ENCODE measurements at regions not wholly inside any gene's neighbourhood (a gene's known extent, or its start where the extent isn't known, plus 50 kb on each side); places are given as distances from the start of the nearest gene placed in this dataset.

GRCh38 chr19:28489126-28489660 lies 723.8 kb downstream of the UQCRFS1 start:
- peaks cover 0 to 23% of the 10 kb centered on the region in 2 donors for H3K4me1 Mint-ChIP-seq (ENCODE audit: low read depth in 2 of 2)
- H3K27ac Mint-ChIP-seq, result peak overlapping the region in 1 of 2 donors; percentile 43
- ATAC-seq (no peak), DNase-seq (ENCODE audit: low spot score) (no peak)
- no peak overlapping the region for H3K4me3 Mint-ChIP-seq
- no peaks in the 10 kb centered on the region for H3K27me3 Mint-ChIP-seq
- no peaks in the 10 kb centered on the region for H3K36me3 Mint-ChIP-seq
- no peaks in the 10 kb centered on the region for H3K9me3 Mint-ChIP-seq

DNA sequence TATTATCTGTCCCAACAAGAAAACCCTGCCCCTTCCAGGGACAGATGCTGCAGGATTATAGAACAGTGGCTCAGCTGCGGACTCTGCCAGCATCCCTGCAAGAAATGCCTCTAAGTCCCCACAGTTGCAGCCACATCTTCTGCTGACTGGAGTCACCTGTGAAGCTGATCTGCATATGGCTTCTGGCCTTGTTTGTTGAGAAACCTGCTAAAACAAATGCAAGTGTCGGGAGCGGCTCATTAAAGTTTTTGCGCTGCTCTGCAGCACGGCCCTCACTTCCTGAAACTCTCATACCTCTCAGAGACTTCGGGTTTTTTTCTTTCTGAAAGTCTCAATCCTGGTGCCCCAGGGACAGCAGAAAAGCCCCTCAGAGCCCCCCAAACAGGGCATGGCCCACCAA lies 725.0 kb downstream of the UQCRFS1 start:
- H3K27ac Mint-ChIP-seq, result no peak overlapping the region
- no peaks in the 10 kb centered on the region for H3K27me3 Mint-ChIP-seq
- no peaks in the 10 kb centered on the region for H3K36me3 Mint-ChIP-seq
- H3K9me3 Mint-ChIP-seq, result no peaks in the 10 kb centered on the region
- DNase-seq (ENCODE audit: low spot score) (no peak), ATAC-seq (no peak)
- no peak overlapping the region for H3K4me3 Mint-ChIP-seq
- H3K4me1 Mint-ChIP-seq (ENCODE audit: low read depth in 2 of 2), result peaks cover 0 to 27% of the 10 kb centered on the region in 2 donors

GRCh38 chr19:28486926-28487325 lies 726.0 kb downstream of the UQCRFS1 start:
- H3K9me3 Mint-ChIP-seq, result no peaks in the 10 kb centered on the region
- DNase-seq (ENCODE audit: low spot score) (no peak), ATAC-seq (no peak)
- H3K36me3 Mint-ChIP-seq, result no peaks in the 10 kb centered on the region
- H3K27ac Mint-ChIP-seq, result no peak overlapping the region
- H3K4me1 Mint-ChIP-seq (ENCODE audit: low read depth in 2 of 2), result peaks cover 0 to 29% of the 10 kb centered on the region in 2 donors
- no peak overlapping the region for H3K4me3 Mint-ChIP-seq
- no peaks in the 10 kb centered on the region for H3K27me3 Mint-ChIP-seq

DNA sequence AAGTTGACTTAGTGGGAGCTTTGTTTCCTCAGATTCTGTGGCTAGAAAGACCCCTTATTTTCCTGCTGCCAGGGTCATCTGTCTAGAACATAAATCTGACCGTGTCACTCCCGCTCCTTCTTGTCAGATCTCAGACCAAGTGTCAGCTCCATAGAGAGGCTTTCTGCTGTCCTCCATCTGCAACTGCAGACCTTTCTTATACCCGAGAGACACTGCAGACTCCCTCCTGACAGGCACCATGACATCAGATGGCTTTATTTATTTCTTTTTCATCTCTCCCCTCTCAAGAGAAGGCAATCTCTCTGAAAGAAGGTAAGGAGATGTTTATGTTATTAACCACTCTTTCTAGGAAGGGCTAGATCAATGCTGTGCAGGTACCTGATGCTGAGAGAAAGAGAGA lies 726.5 kb downstream of the UQCRFS1 start:
- Mint-ChIP-seq H3K4me1 (ENCODE audit: low read depth in 2 of 2) (peaks cover 1 to 31% of the 10 kb centered on the region in 2 donors), H3K27me3 (no peaks in the 10 kb centered on the region), H3K36me3 (no peaks in the 10 kb centered on the region), H3K4me3 (no peak overlapping the region), H3K9me3 (no peaks in the 10 kb centered on the region), H3K27ac (no peak overlapping the region)
- DNase-seq (ENCODE audit: low spot score) (no peak), ATAC-seq (no peak)

DNA sequence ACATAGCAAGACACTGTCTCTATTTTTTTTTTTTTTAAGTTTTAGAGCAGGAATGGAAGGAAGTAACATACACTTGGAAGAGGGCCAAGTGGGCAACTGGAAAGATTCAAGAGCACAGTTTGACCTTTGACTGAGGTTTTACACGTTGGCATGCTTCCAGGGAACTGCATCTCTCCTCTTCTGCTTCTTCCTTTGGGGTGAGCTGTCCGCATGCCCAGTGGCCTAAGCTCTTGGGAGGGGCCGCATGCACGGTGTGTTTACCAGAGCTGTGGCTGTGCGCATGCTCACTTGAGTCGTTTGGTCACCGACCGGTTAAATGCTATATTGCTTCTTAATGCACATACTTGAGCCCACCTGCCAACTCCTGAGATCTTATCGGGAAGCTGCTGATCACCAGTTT lies 727.7 kb downstream of the UQCRFS1 start:
- Mint-ChIP-seq H3K4me3 (no peak overlapping the region), H3K27me3 (no peaks in the 10 kb centered on the region), H3K27ac (no peak overlapping the region), H3K36me3 (no peaks in the 10 kb centered on the region), H3K4me1 (ENCODE audit: low read depth in 2 of 2) (peaks cover 9 to 38% of the 10 kb centered on the region in 2 donors), H3K9me3 (no peaks in the 10 kb centered on the region)
- DNase-seq (ENCODE audit: low spot score) (no peak), ATAC-seq (no peak)

DNA sequence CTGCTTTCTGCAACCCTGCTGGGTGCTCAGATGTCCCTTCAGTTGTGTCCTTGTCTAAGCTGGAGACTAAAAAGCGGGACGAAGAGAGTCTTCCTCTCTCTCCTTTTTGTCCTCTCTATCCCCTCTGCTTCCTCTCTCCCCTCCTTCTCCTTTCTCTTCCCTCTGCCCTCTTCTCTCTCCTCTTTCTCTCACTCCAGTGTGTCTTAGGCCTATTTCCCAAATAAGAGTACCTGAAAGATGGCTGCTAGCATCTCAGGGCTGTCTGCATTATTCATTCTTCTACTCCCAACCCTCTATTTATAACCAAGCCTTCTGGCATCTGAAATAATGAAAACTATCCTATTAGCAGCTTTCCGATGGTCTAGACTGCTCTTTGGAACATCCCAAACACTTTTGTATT lies 729.8 kb downstream of the UQCRFS1 start:
- H3K36me3 Mint-ChIP-seq, result no peaks in the 10 kb centered on the region
- H3K27me3 Mint-ChIP-seq, result no peaks in the 10 kb centered on the region
- no peak for ATAC-seq
- H3K9me3 Mint-ChIP-seq, result no peaks in the 10 kb centered on the region
- H3K27ac Mint-ChIP-seq, result peak overlapping the region in 1 of 2 donors; percentile 17
- peaks cover 9 to 35% of the 10 kb centered on the region in 2 donors for H3K4me1 Mint-ChIP-seq (ENCODE audit: low read depth in 2 of 2)
- no peak for DNase-seq (ENCODE audit: low spot score)
- H3K4me3 Mint-ChIP-seq, result no peak overlapping the region

DNA sequence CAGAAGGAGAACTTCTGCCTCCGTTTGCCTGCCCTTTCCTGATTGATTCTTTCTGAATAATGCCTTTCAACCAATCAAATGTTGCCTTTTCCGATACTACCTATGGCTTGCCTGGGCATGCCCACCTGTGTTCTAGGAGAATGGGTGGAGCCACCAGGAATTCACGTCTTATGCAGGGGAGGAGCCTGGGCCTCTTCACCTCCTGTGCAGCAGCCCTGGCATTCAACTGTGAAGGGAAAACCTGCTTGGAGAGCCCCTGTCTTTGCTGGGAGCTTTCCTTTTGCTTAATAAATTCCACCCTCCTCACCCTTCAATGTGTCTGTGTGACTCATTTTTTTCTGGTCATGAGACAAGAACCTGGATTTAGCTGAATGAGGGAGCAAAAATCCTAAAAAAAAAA lies 730.7 kb downstream of the UQCRFS1 start:
- H3K4me1 Mint-ChIP-seq (ENCODE audit: low read depth in 2 of 2), result peaks cover 9 to 32% of the 10 kb centered on the region in 2 donors
- no peak for DNase-seq (ENCODE audit: low spot score)
- H3K27ac Mint-ChIP-seq, result no peak overlapping the region
- no peaks in the 10 kb centered on the region for H3K27me3 Mint-ChIP-seq
- H3K36me3 Mint-ChIP-seq, result no peaks in the 10 kb centered on the region
- no peak for ATAC-seq
- no peaks in the 10 kb centered on the region for H3K9me3 Mint-ChIP-seq
- no peak overlapping the region for H3K4me3 Mint-ChIP-seq

GRCh38 chr19:28481674-28482073 lies 731.3 kb downstream of the UQCRFS1 start:
- DNase-seq (ENCODE audit: low spot score) (no peak), ATAC-seq (no peak)
- H3K9me3 Mint-ChIP-seq, result no peaks in the 10 kb centered on the region
- no peaks in the 10 kb centered on the region for H3K27me3 Mint-ChIP-seq
- no peak overlapping the region for H3K4me3 Mint-ChIP-seq
- H3K27ac Mint-ChIP-seq, result no peak overlapping the region
- no peaks in the 10 kb centered on the region for H3K36me3 Mint-ChIP-seq
- peaks cover 9 to 32% of the 10 kb centered on the region in 2 donors for H3K4me1 Mint-ChIP-seq (ENCODE audit: low read depth in 2 of 2)

DNA sequence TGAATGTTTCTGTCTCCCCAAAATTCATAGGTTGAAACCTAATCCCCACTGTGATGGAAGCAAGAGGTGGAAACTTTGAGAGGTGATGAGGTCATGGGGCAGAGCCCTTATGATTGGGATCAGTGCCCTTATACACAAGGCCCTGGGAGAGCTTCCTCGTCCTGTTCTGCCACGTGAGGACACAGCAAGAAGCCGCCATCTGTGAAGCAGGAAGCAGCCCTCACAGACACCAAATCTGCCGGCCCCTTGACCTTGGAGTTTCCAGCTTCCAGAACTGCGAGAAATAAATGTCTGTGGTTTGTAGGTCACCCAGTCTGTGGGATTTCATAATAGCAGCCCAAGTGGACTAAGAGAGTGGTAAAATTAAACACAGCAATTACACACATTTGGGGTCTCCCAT lies 737.4 kb downstream of the UQCRFS1 start:
- Mint-ChIP-seq H3K36me3 (no peaks in the 10 kb centered on the region), H3K9me3 (no peaks in the 10 kb centered on the region), H3K4me3 (no peak overlapping the region), H3K27ac (no peak overlapping the region), H3K4me1 (ENCODE audit: low read depth in 2 of 2) (peaks cover 13 to 30% of the 10 kb centered on the region in 2 donors), H3K27me3 (no peaks in the 10 kb centered on the region)
- no peak for DNase-seq (ENCODE audit: low spot score)
- ATAC-seq, result no peak

DNA sequence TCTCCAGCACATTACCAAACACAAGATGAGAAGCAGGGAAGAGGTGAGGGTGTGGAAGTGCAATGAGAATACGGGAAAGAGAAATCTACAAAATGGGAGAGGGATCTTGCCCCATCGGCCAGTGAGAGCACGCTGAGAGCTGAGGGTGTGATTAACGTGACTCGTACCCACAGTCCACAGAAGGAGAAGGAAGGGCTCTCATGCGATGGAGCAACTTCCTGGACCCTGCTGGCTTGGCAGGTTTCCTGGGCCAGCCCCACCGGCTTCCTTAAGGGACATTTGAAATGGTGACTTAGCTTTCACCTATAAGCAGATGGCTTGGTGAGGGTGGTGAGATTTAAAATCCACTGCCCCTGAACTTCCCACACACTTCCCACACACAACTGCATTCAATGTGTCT lies 740.1 kb downstream of the UQCRFS1 start:
- Mint-ChIP-seq H3K27ac (peak overlapping the region in 1 of 2 donors; percentile 13), H3K27me3 (no peaks in the 10 kb centered on the region), H3K9me3 (no peaks in the 10 kb centered on the region), H3K4me1 (ENCODE audit: low read depth in 2 of 2) (peaks cover 34 to 53% of the 10 kb centered on the region in 2 donors), H3K4me3 (no peak overlapping the region), H3K36me3 (no peaks in the 10 kb centered on the region)
- ATAC-seq (peak in 1 of 2 donors; percentile 75), DNase-seq (ENCODE audit: low spot score) (no peak)

- Mint-ChIP-seq H3K4me1 (ENCODE audit: low read depth in 2 of 2) (peaks cover 35 to 54% of the 10 kb centered on the region in 2 donors), H3K27ac (peak overlapping the region in 1 of 2 donors; percentile 13), H3K9me3 (no peaks in the 10 kb centered on the region)
These were observed 741.0 kb downstream of the UQCRFS1 start for GRCh38 chr19:28471731-28472510.

GRCh38 chr19:28469544-28469943 lies 743.4 kb downstream of the UQCRFS1 start:
- Mint-ChIP-seq H3K4me3 (peak overlapping the region; percentile 40), H3K27me3 (no peaks in the 10 kb centered on the region), H3K27ac (peak overlapping the region in 1 of 2 donors; percentile 45)

More at GRCh38 chr19:28471731-28472510, 741.0 kb downstream of the UQCRFS1 start:
- ATAC-seq, result no peak
- H3K36me3 Mint-ChIP-seq, result no peaks in the 10 kb centered on the region
- no peak for DNase-seq (ENCODE audit: low spot score)
- no peak overlapping the region for H3K4me3 Mint-ChIP-seq
- H3K27me3 Mint-ChIP-seq, result no peaks in the 10 kb centered on the region

GRCh38 chr19:28468701-28469459 lies 744.1 kb downstream of the UQCRFS1 start:
- Mint-ChIP-seq H3K27me3 (no peaks in the 10 kb centered on the region), H3K9me3 (no peaks in the 10 kb centered on the region), H3K36me3 (no peaks in the 10 kb centered on the region), H3K4me1 (ENCODE audit: low read depth in 2 of 2) (peaks cover 48 to 57% of the 10 kb centered on the region in 2 donors), H3K4me3 (peak overlapping the region; percentile 40), H3K27ac (peak overlapping the region in 1 of 2 donors; percentile 45)
- ATAC-seq (peak; percentile 73 to 76), DNase-seq (ENCODE audit: low spot score) (peak; percentile 62)

More at GRCh38 chr19:28469544-28469943, 743.4 kb downstream of the UQCRFS1 start:
- no peak for ATAC-seq
- Mint-ChIP-seq H3K36me3 (no peaks in the 10 kb centered on the region), H3K9me3 (no peaks in the 10 kb centered on the region), H3K4me1 (ENCODE audit: low read depth in 2 of 2) (peaks cover 48 to 59% of the 10 kb centered on the region in 2 donors)
- no peak for DNase-seq (ENCODE audit: low spot score)
